ENCODE measurements at regions not wholly inside any gene's neighbourhood (a gene's known extent, or its start where the extent isn't known, plus 50 kb on each side); places are given as distances from the start of the nearest gene placed in this dataset.

DNA sequence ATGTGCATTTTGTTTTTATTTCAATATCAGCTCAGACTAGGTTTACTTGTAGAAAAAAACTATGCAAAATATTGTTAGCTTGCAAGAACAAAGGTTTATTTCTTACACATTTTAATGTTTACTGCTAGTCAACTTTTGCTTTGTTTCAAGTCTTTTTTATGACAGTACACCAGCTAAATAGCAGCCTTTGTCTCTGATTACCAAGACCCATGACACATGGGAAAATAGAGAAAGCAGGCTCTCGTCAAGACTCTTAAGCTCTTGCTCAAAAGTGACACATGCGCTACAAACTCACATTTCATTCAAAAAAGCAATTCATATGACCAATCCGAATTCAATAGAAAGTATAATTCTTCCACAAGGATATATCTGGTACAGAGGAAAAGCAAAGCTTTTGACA, 642.3 kb upstream of the SLITRK1 start:
- ATAC-seq (no peak), DNase-seq (no peak)
- Histone ChIP-seq H3K27ac (no peak overlapping the region), H3K4me1 (no peaks in the 10 kb centered on the region), H3K27me3 (no peaks in the 10 kb centered on the region), H3K9me3 (no peaks in the 10 kb centered on the region), H3K4me3 (no peak overlapping the region), H3K36me3 (no peaks in the 10 kb centered on the region)
- in situ Hi-C loops (cut with MboI; ENCODE audit: low sequenced_read_pairs in 4 of 4) (no loop called here), intact Hi-C loops (cut with DNase I; ENCODE audit: low total_unique reads) (no loop called here)
- no peak for TF ChIP-seq POLR2A (IDR thresholded peaks at IDR 0.05)
- TF ChIP-seq, protein P1, sequence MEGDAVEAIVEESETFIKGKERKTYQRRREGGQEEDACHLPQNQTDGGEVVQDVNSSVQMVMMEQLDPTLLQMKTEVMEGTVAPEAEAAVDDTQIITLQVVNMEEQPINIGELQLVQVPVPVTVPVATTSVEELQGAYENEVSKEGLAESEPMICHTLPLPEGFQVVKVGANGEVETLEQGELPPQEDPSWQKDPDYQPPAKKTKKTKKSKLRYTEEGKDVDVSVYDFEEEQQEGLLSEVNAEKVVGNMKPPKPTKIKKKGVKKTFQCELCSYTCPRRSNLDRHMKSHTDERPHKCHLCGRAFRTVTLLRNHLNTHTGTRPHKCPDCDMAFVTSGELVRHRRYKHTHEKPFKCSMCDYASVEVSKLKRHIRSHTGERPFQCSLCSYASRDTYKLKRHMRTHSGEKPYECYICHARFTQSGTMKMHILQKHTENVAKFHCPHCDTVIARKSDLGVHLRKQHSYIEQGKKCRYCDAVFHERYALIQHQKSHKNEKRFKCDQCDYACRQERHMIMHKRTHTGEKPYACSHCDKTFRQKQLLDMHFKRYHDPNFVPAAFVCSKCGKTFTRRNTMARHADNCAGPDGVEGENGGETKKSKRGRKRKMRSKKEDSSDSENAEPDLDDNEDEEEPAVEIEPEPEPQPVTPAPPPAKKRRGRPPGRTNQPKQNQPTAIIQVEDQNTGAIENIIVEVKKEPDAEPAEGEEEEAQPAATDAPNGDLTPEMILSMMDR (IDR thresholded peaks at IDR 0.05 in 4 of 5, conservative IDR thresholded peaks at IDR 0.05 in 1 of 5): no peak

DNA sequence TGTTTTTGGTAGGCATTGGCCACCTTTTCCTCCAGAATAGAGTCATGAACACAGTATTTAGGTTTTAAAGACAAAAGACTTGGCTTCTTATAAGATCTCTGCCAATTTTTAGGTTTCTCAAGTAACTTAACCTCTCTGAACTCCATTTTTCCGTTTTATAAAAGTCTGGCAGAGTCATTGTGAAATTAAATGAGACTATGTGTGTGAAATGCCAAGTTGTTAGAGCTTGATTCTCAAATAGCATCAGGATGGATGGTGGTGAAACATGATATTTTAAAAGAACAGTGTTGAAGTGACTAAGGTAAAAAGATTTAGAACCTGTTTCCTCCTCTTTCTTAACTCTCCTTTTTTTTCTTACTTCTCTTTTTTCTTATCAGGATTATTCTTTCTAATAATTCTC, 617.7 kb upstream of the SLITRK1 start:
- Histone ChIP-seq H3K4me1 (no peaks in the 10 kb centered on the region), H3K4me3 (no peak overlapping the region), H3K27ac (no peak overlapping the region), H3K9me3 (no peaks in the 10 kb centered on the region), H3K36me3 (no peaks in the 10 kb centered on the region), H3K27me3 (no peaks in the 10 kb centered on the region)
- no peak for TF ChIP-seq POLR2A (IDR thresholded peaks at IDR 0.05)
- TF ChIP-seq, protein P1 (IDR thresholded peaks at IDR 0.05 in 4 of 5, conservative IDR thresholded peaks at IDR 0.05 in 1 of 5): no peak
- in situ Hi-C loops (cut with MboI; ENCODE audit: low sequenced_read_pairs in 4 of 4): no loop called here
- intact Hi-C loops (cut with DNase I; ENCODE audit: low total_unique reads): no loop called here
- no peak for DNase-seq
- no peak for ATAC-seq

DNA sequence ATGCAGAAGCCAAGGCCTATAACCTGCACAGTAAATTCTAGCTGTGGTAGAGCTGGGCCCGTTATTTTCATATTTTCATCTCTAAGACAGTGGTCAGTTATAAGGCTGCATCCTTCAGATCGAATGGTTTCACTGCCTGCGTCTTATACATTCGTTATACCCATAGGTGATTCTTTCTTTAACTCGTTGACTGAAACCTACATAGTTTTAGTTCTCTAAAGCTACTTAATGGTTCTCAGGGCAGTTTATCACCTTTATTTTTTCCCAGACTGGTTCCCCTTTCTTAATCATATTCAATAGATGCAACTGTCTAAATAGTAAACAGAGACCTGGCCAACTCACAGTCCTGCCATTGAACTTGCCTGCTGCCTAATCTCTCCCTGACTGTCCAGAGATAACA, 615.3 kb upstream of the SLITRK1 start:
- H3K27me3 ChIP-seq: no peaks in the 10 kb centered on the region
- no peaks in the 10 kb centered on the region for H3K9me3 ChIP-seq
- intact Hi-C loops (cut with DNase I; ENCODE audit: low total_unique reads): no loop called here
- no peak overlapping the region for H3K27ac ChIP-seq
- ATAC-seq: no peak
- in situ Hi-C loops (cut with MboI; ENCODE audit: low sequenced_read_pairs in 4 of 4): no loop called here
- TF ChIP-seq, protein P1 (IDR thresholded peaks at IDR 0.05 in 4 of 5, conservative IDR thresholded peaks at IDR 0.05 in 1 of 5): no peak
- TF ChIP-seq POLR2A (IDR thresholded peaks at IDR 0.05): no peak
- no peaks in the 10 kb centered on the region for H3K36me3 ChIP-seq
- H3K4me1 ChIP-seq: no peaks in the 10 kb centered on the region
- no peak for DNase-seq
- H3K4me3 ChIP-seq: no peak overlapping the region

DNA sequence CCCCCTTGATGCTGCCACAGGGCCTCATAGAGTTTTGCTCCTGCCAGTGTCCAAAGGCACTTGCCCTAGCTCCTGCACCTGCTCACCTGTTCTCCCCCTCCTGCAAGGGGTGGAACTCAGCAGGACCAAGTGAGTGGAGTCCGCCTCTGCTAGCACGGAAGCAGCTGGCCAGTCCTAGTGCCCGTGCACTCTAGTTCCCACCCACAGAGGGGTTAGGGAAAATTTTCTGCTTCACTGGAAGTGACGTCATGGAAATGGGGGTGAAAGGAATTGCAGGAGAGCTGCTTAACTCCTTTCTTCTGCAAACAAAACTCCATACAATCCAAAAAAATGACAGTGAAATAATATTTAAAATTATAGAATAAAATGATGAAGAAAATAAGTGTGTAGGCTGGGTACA, 609.7 kb upstream of the SLITRK1 start:
- no peaks in the 10 kb centered on the region for H3K9me3 ChIP-seq
- no peak overlapping the region for H3K4me3 ChIP-seq
- no peaks in the 10 kb centered on the region for H3K36me3 ChIP-seq
- H3K27ac ChIP-seq: no peak overlapping the region
- H3K27me3 ChIP-seq: no peaks in the 10 kb centered on the region
- DNase-seq: no peak
- TF ChIP-seq, protein P1 (IDR thresholded peaks at IDR 0.05 in 4 of 5, conservative IDR thresholded peaks at IDR 0.05 in 1 of 5): no peak
- TF ChIP-seq POLR2A (IDR thresholded peaks at IDR 0.05): no peak
- in situ Hi-C loops (cut with MboI; ENCODE audit: low sequenced_read_pairs in 4 of 4) (no loop called here), intact Hi-C loops (cut with DNase I; ENCODE audit: low total_unique reads) (no loop called here)
- H3K4me1 ChIP-seq: no peaks in the 10 kb centered on the region
- ATAC-seq: no peak

DNA sequence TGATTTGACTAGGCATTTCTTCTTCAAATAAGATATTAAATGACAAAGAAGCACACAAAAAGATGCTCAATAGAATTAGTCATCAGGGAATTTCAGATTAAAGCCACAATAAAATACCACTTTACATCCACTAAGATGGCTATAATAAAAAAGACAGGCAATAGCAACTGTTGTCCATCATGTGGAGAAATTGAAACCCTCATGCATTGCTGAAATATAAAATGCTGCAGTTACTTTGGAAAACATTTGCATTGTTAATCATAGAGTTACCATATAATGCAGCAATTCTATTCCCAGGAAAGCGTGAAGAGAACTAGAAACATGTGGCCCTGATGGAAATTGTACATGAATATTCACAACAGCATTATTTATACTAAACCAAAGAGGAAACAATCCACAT, 605.5 kb upstream of the SLITRK1 start:
- in situ Hi-C loops (cut with MboI; ENCODE audit: low sequenced_read_pairs in 4 of 4): no loop called here
- ATAC-seq: no peak
- intact Hi-C loops (cut with DNase I; ENCODE audit: low total_unique reads): no loop called here
- Histone ChIP-seq H3K27ac (no peak overlapping the region), H3K27me3 (no peaks in the 10 kb centered on the region), H3K4me3 (no peak overlapping the region), H3K9me3 (no peaks in the 10 kb centered on the region), H3K4me1 (no peaks in the 10 kb centered on the region), H3K36me3 (no peaks in the 10 kb centered on the region)
- TF ChIP-seq, protein P1 (IDR thresholded peaks at IDR 0.05 in 4 of 5, conservative IDR thresholded peaks at IDR 0.05 in 1 of 5): no peak
- no peak for TF ChIP-seq POLR2A (IDR thresholded peaks at IDR 0.05)
- no peak for DNase-seq
